ENCODE measurements at regions not wholly inside any gene's neighbourhood (a gene's known extent, or its start where the extent isn't known, plus 50 kb on each side); places are given as distances from the start of the nearest gene placed in this dataset.
"Not testable (repeated sequence)": the region's sequence is repeated elsewhere in the genome, so short reads cannot be mapped to it uniquely, and the experiment has no call there.

- no peaks in the 10 kb centered on the region for H3K27me3 ChIP-seq (ENCODE audit: control insufficient read depth, insufficient read depth, low read length)
- no CpG with 5 or more reads among the region's 1 CpG for WGBS (ENCODE audit: insufficient coverage, low lambda C conversion rate)
- H3K27ac ChIP-seq (ENCODE audit: low read length) = no peak overlapping the region
- no peaks in the 10 kb centered on the region for H3K4me1 ChIP-seq (ENCODE audit: control insufficient read depth, insufficient read depth, low read length)
- H3K36me3 ChIP-seq (ENCODE audit: control insufficient read depth, insufficient read depth, low read length) = no peaks in the 10 kb centered on the region
- H3K9me3 ChIP-seq (ENCODE audit: control insufficient read depth, low read depth, low read length) = no peaks in the 10 kb centered on the region
- no peak for DNase-seq
- no peak overlapping the region for H3K4me3 ChIP-seq (ENCODE audit: low read length)
Observed at GRCh38 chr6:125604257-125604656, 145.2 kb upstream of the HEY2 start.

- Histone ChIP-seq H3K9me3 (ENCODE audit: control insufficient read depth, low read depth, low read length) (no peaks in the 10 kb centered on the region), H3K4me3 (ENCODE audit: low read length) (no peak overlapping the region), H3K36me3 (ENCODE audit: control insufficient read depth, insufficient read depth, low read length) (no peaks in the 10 kb centered on the region), H3K4me1 (ENCODE audit: control insufficient read depth, insufficient read depth, low read length) (no peaks in the 10 kb centered on the region), H3K27me3 (ENCODE audit: control insufficient read depth, insufficient read depth, low read length) (peaks cover 2% of the 10 kb centered on the region), H3K27ac (ENCODE audit: low read length) (no peak overlapping the region)
- DNase-seq = no peak
- WGBS (ENCODE audit: insufficient coverage, low lambda C conversion rate) = 20% methylated on average over 2 of the region's 11 CpGs
Observed at GRCh38 chr6:125611573-125612344, 137.7 kb upstream of the HEY2 start.

- H3K27ac ChIP-seq (ENCODE audit: low read length) = no peak overlapping the region
- no peak for DNase-seq
- 43% methylated on average over 2 of the region's 3 CpGs for WGBS (ENCODE audit: insufficient coverage, low lambda C conversion rate)
- no peaks in the 10 kb centered on the region for H3K9me3 ChIP-seq (ENCODE audit: control insufficient read depth, low read depth, low read length)
- H3K4me1 ChIP-seq (ENCODE audit: control insufficient read depth, insufficient read depth, low read length) = no peaks in the 10 kb centered on the region
- H3K27me3 ChIP-seq (ENCODE audit: control insufficient read depth, insufficient read depth, low read length) = peaks cover 2% of the 10 kb centered on the region
- no peak overlapping the region for H3K4me3 ChIP-seq (ENCODE audit: low read length)
- H3K36me3 ChIP-seq (ENCODE audit: control insufficient read depth, insufficient read depth, low read length) = no peaks in the 10 kb centered on the region
Observed at GRCh38 chr6:125612345-125612846, 137.0 kb upstream of the HEY2 start.

GRCh38 chr6:125618629-125619028, 130.8 kb upstream of the HEY2 start:
- DNase-seq = no peak
- Histone ChIP-seq H3K36me3 (ENCODE audit: control insufficient read depth, insufficient read depth, low read length) (no peaks in the 10 kb centered on the region), H3K27ac (ENCODE audit: low read length) (no peak overlapping the region), H3K9me3 (ENCODE audit: control insufficient read depth, low read depth, low read length) (no peaks in the 10 kb centered on the region), H3K4me3 (ENCODE audit: low read length) (no peak overlapping the region), H3K4me1 (ENCODE audit: control insufficient read depth, insufficient read depth, low read length) (no peaks in the 10 kb centered on the region), H3K27me3 (ENCODE audit: control insufficient read depth, insufficient read depth, low read length) (no peaks in the 10 kb centered on the region)
- WGBS (ENCODE audit: insufficient coverage, low lambda C conversion rate) = no CpG with 5 or more reads among the region's 1 CpG

- DNase-seq = no peak
- H3K27me3 ChIP-seq (ENCODE audit: control insufficient read depth, insufficient read depth, low read length) = no peaks in the 10 kb centered on the region
- no peaks in the 10 kb centered on the region for H3K4me1 ChIP-seq (ENCODE audit: control insufficient read depth, insufficient read depth, low read length)
- H3K27ac ChIP-seq (ENCODE audit: low read length) = no peak overlapping the region
- H3K4me3 ChIP-seq (ENCODE audit: low read length) = no peak overlapping the region
- H3K9me3 ChIP-seq (ENCODE audit: control insufficient read depth, low read depth, low read length) = no peaks in the 10 kb centered on the region
- no peaks in the 10 kb centered on the region for H3K36me3 ChIP-seq (ENCODE audit: control insufficient read depth, insufficient read depth, low read length)
Observed at GRCh38 chr6:125623085-125623484, 126.3 kb upstream of the HEY2 start.

GRCh38 chr6:125631165-125631564, 118.3 kb upstream of the HEY2 start:
- WGBS (ENCODE audit: insufficient coverage, low lambda C conversion rate) = no CpG with 5 or more reads among the region's 1 CpG

GRCh38 chr6:125636011-125636410, 113.4 kb upstream of the HEY2 start:
- not testable (repeated sequence) for H3K36me3 ChIP-seq (ENCODE audit: control insufficient read depth, insufficient read depth, low read length); H3K27ac ChIP-seq (ENCODE audit: low read length); H3K4me3 ChIP-seq (ENCODE audit: low read length); DNase-seq; H3K9me3 ChIP-seq (ENCODE audit: control insufficient read depth, low read depth, low read length); H3K27me3 ChIP-seq (ENCODE audit: control insufficient read depth, insufficient read depth, low read length); H3K4me1 ChIP-seq (ENCODE audit: control insufficient read depth, insufficient read depth, low read length)
- no CpG with 5 or more reads among the region's 2 CpGs for WGBS (ENCODE audit: insufficient coverage, low lambda C conversion rate)

More at GRCh38 chr6:125631165-125631564, 118.3 kb upstream of the HEY2 start:
- no peaks in the 10 kb centered on the region for H3K4me1 ChIP-seq (ENCODE audit: control insufficient read depth, insufficient read depth, low read length)
- H3K4me3 ChIP-seq (ENCODE audit: low read length) = no peak overlapping the region
- H3K36me3 ChIP-seq (ENCODE audit: control insufficient read depth, insufficient read depth, low read length) = no peaks in the 10 kb centered on the region
- H3K27ac ChIP-seq (ENCODE audit: low read length) = no peak overlapping the region
- H3K27me3 ChIP-seq (ENCODE audit: control insufficient read depth, insufficient read depth, low read length) = no peaks in the 10 kb centered on the region
- H3K9me3 ChIP-seq (ENCODE audit: control insufficient read depth, low read depth, low read length) = no peaks in the 10 kb centered on the region
- DNase-seq = no peak

GRCh38 chr6:125636671-125637070, 112.8 kb upstream of the HEY2 start:
- H3K4me1 ChIP-seq (ENCODE audit: control insufficient read depth, insufficient read depth, low read length) = no peaks in the 10 kb centered on the region
- DNase-seq = no peak
- H3K9me3 ChIP-seq (ENCODE audit: control insufficient read depth, low read depth, low read length) = no peaks in the 10 kb centered on the region
- no peak overlapping the region for H3K4me3 ChIP-seq (ENCODE audit: low read length)
- no CpG with 5 or more reads among the region's 1 CpG for WGBS (ENCODE audit: insufficient coverage, low lambda C conversion rate)
- no peak overlapping the region for H3K27ac ChIP-seq (ENCODE audit: low read length)
- no peaks in the 10 kb centered on the region for H3K27me3 ChIP-seq (ENCODE audit: control insufficient read depth, insufficient read depth, low read length)
- no peaks in the 10 kb centered on the region for H3K36me3 ChIP-seq (ENCODE audit: control insufficient read depth, insufficient read depth, low read length)

- DNase-seq = no peak
- no peaks in the 10 kb centered on the region for H3K36me3 ChIP-seq (ENCODE audit: control insufficient read depth, insufficient read depth, low read length)
- H3K9me3 ChIP-seq (ENCODE audit: control insufficient read depth, low read depth, low read length) = no peaks in the 10 kb centered on the region
- H3K27me3 ChIP-seq (ENCODE audit: control insufficient read depth, insufficient read depth, low read length) = no peaks in the 10 kb centered on the region
- WGBS (ENCODE audit: insufficient coverage, low lambda C conversion rate) = no CpG with 5 or more reads among the region's 2 CpGs
- no peak overlapping the region for H3K4me3 ChIP-seq (ENCODE audit: low read length)
- H3K27ac ChIP-seq (ENCODE audit: low read length) = no peak overlapping the region
- no peaks in the 10 kb centered on the region for H3K4me1 ChIP-seq (ENCODE audit: control insufficient read depth, insufficient read depth, low read length)
Observed at GRCh38 chr6:125637207-125637606, 112.2 kb upstream of the HEY2 start.

- Histone ChIP-seq H3K27me3 (ENCODE audit: control insufficient read depth, insufficient read depth, low read length) (no peaks in the 10 kb centered on the region), H3K4me3 (ENCODE audit: low read length) (no peak overlapping the region), H3K36me3 (ENCODE audit: control insufficient read depth, insufficient read depth, low read length) (no peaks in the 10 kb centered on the region), H3K4me1 (ENCODE audit: control insufficient read depth, insufficient read depth, low read length) (no peaks in the 10 kb centered on the region), H3K27ac (ENCODE audit: low read length) (no peak overlapping the region), H3K9me3 (ENCODE audit: control insufficient read depth, low read depth, low read length) (peaks cover 3% of the 10 kb centered on the region)
- no peak for DNase-seq
- no CpG with 5 or more reads among the region's 3 CpGs for WGBS (ENCODE audit: insufficient coverage, low lambda C conversion rate)
Observed at GRCh38 chr6:125639466-125640020, 109.9 kb upstream of the HEY2 start.
